GM12891 (cell line): ENCODE measurements at regions not wholly inside any gene's neighbourhood (a gene's known extent, or its start where the extent isn't known, plus 50 kb on each side); places are given as distances from the start of the nearest gene placed in this dataset.

Source experiments
- POLR2A ChIP-seq: IDR thresholded peaks from 2 replicates; pipeline ENCODE4 v1.6.1; 2011; ENCODE audit warnings: low read depth, low read length, control low read depth
- TAF1 ChIP-seq: IDR thresholded peaks from 2 replicates; pipeline ENCODE4 v1.6.1; 2011; ENCODE audit warnings: low read depth, low read length, control low read depth

- TF ChIP-seq POLR2A (no peak), TAF1 (no peak)
These were observed 231.9 kb upstream of the TUT7 start for GRCh38 chr9:86586144-86586494.
